ENCODE measurements at regions not wholly inside any gene's neighbourhood (a gene's known extent, or its start where the extent isn't known, plus 50 kb on each side); places are given as distances from the start of the nearest gene placed in this dataset.

DNA sequence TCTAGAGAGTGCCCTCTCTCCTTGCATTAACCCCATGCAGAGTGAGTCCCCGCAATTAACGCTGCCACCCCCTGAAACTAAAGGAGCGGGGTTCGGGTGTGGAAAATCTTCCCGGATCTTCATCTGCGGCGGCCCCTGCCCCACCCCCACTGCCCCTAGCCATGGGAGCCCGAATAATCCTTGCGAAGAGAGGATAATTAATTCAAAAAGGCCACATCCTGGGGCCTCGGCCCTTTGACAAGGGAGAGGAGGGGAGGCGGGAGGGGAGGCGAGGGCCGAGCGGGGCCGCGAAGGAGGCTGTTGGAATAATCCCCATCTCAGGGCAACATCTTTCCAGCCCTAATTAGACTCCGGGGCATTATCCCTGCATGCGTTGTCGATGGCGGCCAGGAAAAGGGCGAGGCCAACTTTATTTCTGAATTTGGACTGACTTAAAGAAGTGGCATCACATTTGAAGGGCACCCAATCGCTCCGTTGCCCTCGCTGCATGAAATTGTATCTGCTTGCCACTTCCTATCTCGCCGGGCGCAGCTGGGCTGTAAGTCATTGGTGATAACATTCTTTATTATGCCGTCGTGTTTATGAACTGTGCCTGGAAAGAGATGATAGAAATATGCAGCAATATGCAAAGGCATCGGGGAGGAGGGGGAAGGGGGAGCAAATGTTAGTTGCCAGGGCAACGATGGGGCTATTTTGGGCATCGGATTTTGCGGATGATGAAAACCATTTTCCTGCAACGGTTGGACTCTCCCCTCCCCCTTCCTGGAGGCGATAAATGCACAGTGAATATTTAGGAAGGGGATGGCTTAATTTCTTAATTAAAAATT lies 387.1 kb upstream of the TNRC6C start:
- no peak for DNase-seq (ENCODE audit: low read depth in 1 of 2, low spot score in 1 of 2)
- in situ Hi-C loops (cut with HindIII; ENCODE audit: low pct_unique_long_range_greater_than_20kb, low sequenced_read_pairs), result no loop called here
- TF ChIP-seq JUND (IDR thresholded peaks at IDR 0.05; ENCODE audit: low read depth), result no peak

DNA sequence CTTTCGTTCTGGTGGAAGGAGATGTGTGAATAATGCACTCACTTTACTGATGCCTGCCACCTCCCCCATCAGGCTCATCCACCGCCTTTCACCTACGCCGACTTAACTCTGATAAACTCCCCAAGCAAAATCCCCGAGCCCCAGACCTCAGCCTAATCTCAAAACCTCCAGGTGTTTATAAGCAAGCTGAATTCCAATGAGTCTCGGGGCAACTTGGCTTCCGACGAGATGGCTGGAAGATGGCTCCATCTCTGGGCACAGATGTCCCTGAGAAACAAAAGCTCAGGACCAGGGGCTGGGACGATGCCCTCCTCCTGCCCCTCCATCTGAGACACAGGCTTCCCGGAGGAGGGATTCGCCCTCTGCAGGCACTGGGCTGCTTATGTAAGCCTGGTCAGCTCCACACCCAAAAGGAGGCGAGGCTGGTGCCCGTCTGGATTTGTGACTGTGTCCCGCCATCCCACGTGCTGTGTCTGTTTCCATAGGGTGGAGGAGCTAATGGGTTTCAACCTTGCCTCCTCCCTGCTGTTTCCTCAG lies 386.4 kb upstream of the TNRC6C start:
- in situ Hi-C loops (cut with HindIII; ENCODE audit: low pct_unique_long_range_greater_than_20kb, low sequenced_read_pairs), result no loop called here
- no peak for DNase-seq (ENCODE audit: low read depth in 1 of 2, low spot score in 1 of 2)
- TF ChIP-seq JUND (IDR thresholded peaks at IDR 0.05; ENCODE audit: low read depth), result no peak

GRCh38 chr17:77572851-77573250 lies 385.7 kb upstream of the TNRC6C start:
- DNase-seq (ENCODE audit: low read depth in 1 of 2, low spot score in 1 of 2), result no peak
- TF ChIP-seq JUND (IDR thresholded peaks at IDR 0.05; ENCODE audit: low read depth), result no peak
- in situ Hi-C loops (cut with HindIII; ENCODE audit: low pct_unique_long_range_greater_than_20kb, low sequenced_read_pairs), result no loop called here

GRCh38 chr17:77577491-77577890 lies 381.0 kb upstream of the TNRC6C start:
- in situ Hi-C loops (cut with HindIII; ENCODE audit: low pct_unique_long_range_greater_than_20kb, low sequenced_read_pairs), result no loop called here
- no peak for TF ChIP-seq JUND (IDR thresholded peaks at IDR 0.05; ENCODE audit: low read depth)
- no peak for DNase-seq (ENCODE audit: low read depth in 1 of 2, low spot score in 1 of 2)

GRCh38 chr17:77579131-77579530 lies 379.4 kb upstream of the TNRC6C start:
- in situ Hi-C loops (cut with HindIII; ENCODE audit: low pct_unique_long_range_greater_than_20kb, low sequenced_read_pairs), result no loop called here
- no peak for TF ChIP-seq JUND (IDR thresholded peaks at IDR 0.05; ENCODE audit: low read depth)
- DNase-seq (ENCODE audit: low read depth in 1 of 2, low spot score in 1 of 2), result no peak

GRCh38 chr17:77579682-77580081 lies 378.8 kb upstream of the TNRC6C start:
- no peak for DNase-seq (ENCODE audit: low read depth in 1 of 2, low spot score in 1 of 2)
- TF ChIP-seq JUND (IDR thresholded peaks at IDR 0.05; ENCODE audit: low read depth), result no peak
- in situ Hi-C loops (cut with HindIII; ENCODE audit: low pct_unique_long_range_greater_than_20kb, low sequenced_read_pairs), result no loop called here

DNA sequence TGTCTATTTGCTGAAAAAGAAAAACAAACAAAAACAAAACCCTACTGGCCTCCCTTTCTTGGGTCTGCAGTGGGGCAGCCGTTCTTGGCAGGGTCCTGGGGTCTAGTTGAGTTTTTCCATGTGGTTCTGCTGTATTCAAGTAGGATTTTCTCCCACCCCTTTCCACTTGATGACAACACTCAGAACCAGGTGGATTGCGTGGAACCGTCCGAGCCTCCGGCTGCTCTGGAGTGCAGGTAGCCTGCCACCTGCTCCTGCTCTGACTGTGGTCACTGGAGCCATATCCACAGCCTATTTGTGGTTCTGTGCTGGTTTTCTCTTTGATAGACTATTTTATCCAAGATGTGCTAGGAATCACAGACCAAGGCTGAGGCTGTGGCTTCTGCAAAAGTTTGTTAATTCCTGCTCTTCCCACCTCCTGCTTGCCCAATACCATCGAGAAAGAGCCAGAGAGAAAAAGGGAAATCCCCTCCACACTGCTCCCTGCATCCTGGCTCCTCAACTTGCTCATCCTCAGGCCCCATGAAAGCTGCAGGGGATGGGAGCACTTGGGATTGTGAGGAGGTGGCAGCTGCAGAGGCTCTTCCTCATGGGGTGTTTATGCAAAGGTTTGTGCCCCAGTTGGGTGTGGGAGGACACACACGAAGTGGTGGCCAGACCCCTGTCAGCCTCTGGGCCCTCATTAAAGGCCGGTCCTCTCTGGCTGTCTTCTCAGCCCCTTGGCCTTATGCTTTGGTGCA lies 377.8 kb upstream of the TNRC6C start:
- no peak for TF ChIP-seq JUND (IDR thresholded peaks at IDR 0.05; ENCODE audit: low read depth)
- in situ Hi-C loops (cut with HindIII; ENCODE audit: low pct_unique_long_range_greater_than_20kb, low sequenced_read_pairs), result no loop called here
- no peak for DNase-seq (ENCODE audit: low read depth in 1 of 2, low spot score in 1 of 2)

GRCh38 chr17:77581480-77581879 lies 377.0 kb upstream of the TNRC6C start:
- in situ Hi-C loops (cut with HindIII; ENCODE audit: low pct_unique_long_range_greater_than_20kb, low sequenced_read_pairs), result no loop called here
- no peak for TF ChIP-seq JUND (IDR thresholded peaks at IDR 0.05; ENCODE audit: low read depth)
- DNase-seq (ENCODE audit: low read depth in 1 of 2, low spot score in 1 of 2), result no peak

- in situ Hi-C loops (cut with HindIII; ENCODE audit: low pct_unique_long_range_greater_than_20kb, low sequenced_read_pairs), result no loop called here
- no peak for TF ChIP-seq JUND (IDR thresholded peaks at IDR 0.05; ENCODE audit: low read depth)
- no peak for DNase-seq (ENCODE audit: low read depth in 1 of 2, low spot score in 1 of 2)
Measured at GRCh38 chr17:77585142-77585860, 373.2 kb upstream of the TNRC6C start.

- in situ Hi-C loops (cut with HindIII; ENCODE audit: low pct_unique_long_range_greater_than_20kb, low sequenced_read_pairs), result no loop called here
- DNase-seq (ENCODE audit: low read depth in 1 of 2, low spot score in 1 of 2), result peak in 1 of 2 experiments; percentile 81
- no peak for TF ChIP-seq JUND (IDR thresholded peaks at IDR 0.05; ENCODE audit: low read depth)
Measured at GRCh38 chr17:77590951-77591735, 367.4 kb upstream of the TNRC6C start.

DNA sequence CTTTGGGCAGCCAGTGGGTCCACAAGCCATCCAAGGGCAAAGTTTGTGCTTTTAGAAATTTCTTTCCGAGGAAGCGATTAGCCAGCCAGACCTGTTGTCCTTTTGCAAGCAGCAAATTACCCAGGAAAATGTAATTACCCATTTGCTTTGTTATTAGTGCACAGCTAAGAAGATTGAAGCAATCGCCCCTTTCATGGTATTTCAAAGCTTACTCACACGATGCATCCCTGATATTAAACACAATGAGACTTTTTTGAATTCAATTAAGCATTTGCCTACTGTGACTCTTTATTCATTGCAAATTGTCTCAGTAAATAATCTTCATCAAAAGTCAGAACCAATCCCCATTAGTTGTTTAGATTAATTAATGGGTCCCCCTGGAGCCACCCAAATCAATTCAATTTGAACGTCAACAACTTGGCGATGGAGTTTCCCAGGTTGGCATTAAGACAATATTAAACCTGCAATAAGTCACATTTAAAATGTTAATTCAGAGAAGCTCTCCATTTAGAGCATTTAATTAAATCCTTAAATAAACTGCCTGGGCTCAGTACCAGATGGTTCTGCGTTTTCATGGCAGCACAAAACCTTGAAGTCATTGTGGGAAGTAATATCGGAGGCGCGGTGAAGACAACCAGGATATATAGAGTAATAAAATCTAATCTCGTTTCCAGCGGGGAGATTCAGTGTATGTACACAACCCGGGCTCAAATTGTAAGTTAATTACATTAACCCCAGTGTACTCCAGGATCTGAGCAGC lies 366.2 kb upstream of the TNRC6C start:
- in situ Hi-C loops (cut with HindIII; ENCODE audit: low pct_unique_long_range_greater_than_20kb, low sequenced_read_pairs), result no loop called here
- no peak for DNase-seq (ENCODE audit: low read depth in 1 of 2, low spot score in 1 of 2)
- TF ChIP-seq JUND (IDR thresholded peaks at IDR 0.05; ENCODE audit: low read depth), result no peak

Measured in T47D (cell line).